Endothelial cell of umbilical vein (primary cell): ENCODE measurements at regions not wholly inside any gene's neighbourhood (a gene's known extent, or its start where the extent isn't known, plus 50 kb on each side); places are given as distances from the start of the nearest gene placed in this dataset.

ENCODE experiments used
- EZH2 ChIP-seq: IDR thresholded peaks from 2 replicates; pipeline ENCODE4 v1.6.1; 2012; ENCODE audit warnings: borderline replicate concordance, low read depth, mild to moderate bottlenecking, moderate library complexity, low read length, inconsistent platforms; ENCODE audit not compliant: severe bottlenecking
- FOS ChIP-seq: IDR thresholded peaks from 2 replicates; pipeline ENCODE4 v1.6.1; 2011; ENCODE audit warnings: mild to moderate bottlenecking, low read length, moderate library complexity, borderline replicate concordance; ENCODE audit not compliant: insufficient read depth
- GATA2 ChIP-seq: IDR thresholded peaks from 2 replicates; pipeline ENCODE4 v1.7.0; 2011; ENCODE audit warnings: low read depth, mild to moderate bottlenecking, moderate library complexity, mixed read lengths, low read length; ENCODE audit not compliant: insufficient read length, insufficient read depth
- JUN ChIP-seq: IDR thresholded peaks from 2 replicates; pipeline ENCODE4 v1.6.1; 2011; ENCODE audit warnings: borderline replicate concordance, low read depth; ENCODE audit not compliant: insufficient read length, insufficient read depth
- MYC ChIP-seq: IDR thresholded peaks from one replicate; pipeline ENCODE4 v1.6.1; 2011; ENCODE audit warnings: mild to moderate bottlenecking, low read depth, low read length
- POLR2A ChIP-seq: IDR thresholded peaks from 2 replicates; pipeline ENCODE4 v1.6.1; 2012; ENCODE audit warnings: low read depth, mild to moderate bottlenecking, control low read depth, low read length
- POLR2AphosphoS5 ChIP-seq: IDR thresholded peaks from 2 replicates; pipeline ENCODE4 v1.6.1; 2012; ENCODE audit warnings: low read depth, mild to moderate bottlenecking, control low read depth, low read length, moderate library complexity; ENCODE audit not compliant: insufficient read depth
- TF ChIP-seq, protein P1 (sequence below): IDR thresholded peaks from 2 replicates; pipeline ENCODE4 v1.6.1; 2011; ENCODE audit not compliant: insufficient read depth, insufficient read length
- TF ChIP-seq, protein P2 (sequence below), 2 donors: IDR thresholded peaks; 1 replicate in 1 of 2; 2 replicates in 1 of 2; pipeline ENCODE4 v1.5.1; 2011; ENCODE audit warnings: low read length in 2 of 2, mild to moderate bottlenecking in 2 of 2, moderate library complexity in 2 of 2, control low read depth in 1 of 2, inconsistent platforms in 1 of 2, low read depth in 1 of 2; ENCODE audit not compliant: insufficient read depth in 1 of 2; ENCODE audit errors: extremely low read depth in 1 of 2

DNA sequence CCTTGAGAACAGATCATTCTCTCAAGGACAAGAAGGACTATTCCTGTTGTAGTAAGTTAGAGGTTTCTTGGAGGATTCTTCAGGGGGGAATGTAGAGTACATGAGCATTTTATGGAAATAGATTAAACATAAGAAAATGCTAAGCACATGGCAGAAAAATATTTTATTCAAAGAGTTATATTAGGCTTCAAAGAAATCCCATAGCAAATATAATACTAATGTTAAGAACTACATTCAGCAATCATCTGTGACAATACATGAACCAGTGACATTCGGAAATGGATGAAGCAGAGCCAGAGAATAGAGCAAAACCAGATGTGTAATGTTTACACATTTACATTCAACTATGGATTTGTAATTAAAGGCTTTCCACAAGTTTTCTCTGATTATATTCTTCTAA, 288.6 kb downstream of the NAF1 start:
- no peak for TF ChIP-seq JUN
- TF ChIP-seq POLR2AphosphoS5: no peak
- TF ChIP-seq, protein P1, sequence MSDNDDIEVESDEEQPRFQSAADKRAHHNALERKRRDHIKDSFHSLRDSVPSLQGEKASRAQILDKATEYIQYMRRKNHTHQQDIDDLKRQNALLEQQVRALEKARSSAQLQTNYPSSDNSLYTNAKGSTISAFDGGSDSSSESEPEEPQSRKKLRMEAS: no peak
- TF ChIP-seq, protein P2, sequence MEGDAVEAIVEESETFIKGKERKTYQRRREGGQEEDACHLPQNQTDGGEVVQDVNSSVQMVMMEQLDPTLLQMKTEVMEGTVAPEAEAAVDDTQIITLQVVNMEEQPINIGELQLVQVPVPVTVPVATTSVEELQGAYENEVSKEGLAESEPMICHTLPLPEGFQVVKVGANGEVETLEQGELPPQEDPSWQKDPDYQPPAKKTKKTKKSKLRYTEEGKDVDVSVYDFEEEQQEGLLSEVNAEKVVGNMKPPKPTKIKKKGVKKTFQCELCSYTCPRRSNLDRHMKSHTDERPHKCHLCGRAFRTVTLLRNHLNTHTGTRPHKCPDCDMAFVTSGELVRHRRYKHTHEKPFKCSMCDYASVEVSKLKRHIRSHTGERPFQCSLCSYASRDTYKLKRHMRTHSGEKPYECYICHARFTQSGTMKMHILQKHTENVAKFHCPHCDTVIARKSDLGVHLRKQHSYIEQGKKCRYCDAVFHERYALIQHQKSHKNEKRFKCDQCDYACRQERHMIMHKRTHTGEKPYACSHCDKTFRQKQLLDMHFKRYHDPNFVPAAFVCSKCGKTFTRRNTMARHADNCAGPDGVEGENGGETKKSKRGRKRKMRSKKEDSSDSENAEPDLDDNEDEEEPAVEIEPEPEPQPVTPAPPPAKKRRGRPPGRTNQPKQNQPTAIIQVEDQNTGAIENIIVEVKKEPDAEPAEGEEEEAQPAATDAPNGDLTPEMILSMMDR (IDR thresholded peaks at IDR 0.05; ENCODE audit: extremely low read depth in 1 of 2, insufficient read depth in 1 of 2, low read depth in 1 of 2, low read length in 2 of 2): no peak
- no peak for TF ChIP-seq EZH2
- TF ChIP-seq POLR2A: no peak
- TF ChIP-seq GATA2: no peak
- TF ChIP-seq MYC: no peak
- TF ChIP-seq FOS: no peak
